SU-DHL-6 (cell line): ENCODE measurements at regions not wholly inside any gene's neighbourhood (a gene's known extent, or its start where the extent isn't known, plus 50 kb on each side); places are given as distances from the start of the nearest gene placed in this dataset.

ENCODE experiments used
- CTCF ChIP-seq: fragments of 200-600 bp; sonication (generic); IDR thresholded peaks from one replicate; pipeline ENCODE4 v1.5.1; 2017; ENCODE audit warnings: antibody characterized with exemption, mild to moderate bottlenecking, low read length, moderate library complexity; ENCODE audit not compliant: insufficient read depth, poor library complexity, severe bottlenecking
- EZH2phosphoT487 ChIP-seq: fragments of 200-600 bp; sonication (generic), shearing (Covaris generic); conservative IDR thresholded peaks from 2 replicates; pipeline ENCODE4 v1.6.1; 2018; ENCODE audit warnings: mild to moderate bottlenecking, antibody characterized with exemption, low read length, moderate library complexity, mixed read lengths

GRCh38 chr12:131384544-131384855 lies 326.4 kb upstream of the SFSWAP start:
- no peak for TF ChIP-seq CTCF
- TF ChIP-seq EZH2phosphoT487 = no peak
